GM12878 (cell line): ENCODE measurements at regions not wholly inside any gene's neighbourhood (a gene's known extent, or its start where the extent isn't known, plus 50 kb on each side); places are given as distances from the start of the nearest gene placed in this dataset.

Experiments used
- ATAC-seq: fragments of 200-7000 bp; cut with Tn5 transposase; 3 replicates; pipeline ENCODE4 v1.9.1; 2020; ENCODE audit warnings: mild to moderate bottlenecking, moderate library complexity
- BruUV-seq: library from RNA; stranded (reverse); fragments of 400-500 nt; replicated peaks from 2 replicates; lab custom pipeline; 2021; lab: Mats Ljungman, UMichigan
- CTCF ChIA-PET: fragments of 300-600 bp; sonication (Branson Sonifier 250); formaldehyde crosslinking; extraction: SDS; loops from one replicate; lab custom pipeline; 2021; ENCODE audit warnings: inconsistent platforms; lab: Yijun Ruan, JAX
- POLR2A ChIA-PET: fragments of 350-600 bp; formaldehyde crosslinking; extraction: SDS; loops from one replicate; lab custom pipeline; 2021; ENCODE audit warnings: inconsistent platforms; lab: Charles Lee
- RAD21 ChIA-PET: fragments of 300-600 bp; sonication (Branson Sonifier 250); formaldehyde crosslinking; loops from one replicate; lab custom pipeline; 2023; ENCODE audit warnings: antibody characterized with exemption; ENCODE audit not compliant: unreplicated experiment; lab: Charles Lee
- SMC1A ChIA-PET: fragments of 300-600 bp; sonication (Branson Sonifier 250); formaldehyde crosslinking; loops from one replicate; lab custom pipeline; 2023; ENCODE audit not compliant: unreplicated experiment, uncharacterized antibody; lab: Charles Lee
- DNase-seq: peaks from one replicate; pipeline ENCODE4 v3.0.0-alpha.2; 2011; ENCODE audit warnings: low read depth, low spot score
- FAIRE-seq: peaks from 3 replicates; lab custom pipeline; 2011; peaks lifted over from hg19 to GRCh38; lab: Jason Lieb, UNC
- H2AFZ ChIP-seq: 2 replicates; pipeline ENCODE4 v1.6.0; 2011; ENCODE audit warnings: low read depth, low read length, control low read depth; ENCODE audit not compliant: control insufficient read depth
- H3K27ac ChIP-seq: 2 replicates; pipeline ENCODE4 v1.5.1; 2011; ENCODE audit warnings: control low read depth; ENCODE audit not compliant: control insufficient read depth, insufficient read depth
- H3K27me3 ChIP-seq, 2 experiments: replicated peaks in 1 of 2; 2 replicates each; pipeline versions ENCODE4 v1.6.0 to v1.6.1; 2011; ENCODE audit warnings: low read length in 1 of 2; ENCODE audit not compliant: control insufficient read depth in 2 of 2, insufficient read depth in 2 of 2
- H3K36me3 ChIP-seq, 2 experiments: 2 replicates each; pipeline ENCODE4 v1.5.1; 2011; ENCODE audit warnings: low read length in 1 of 2; ENCODE audit not compliant: control insufficient read depth in 2 of 2, insufficient read depth in 2 of 2
- H3K4me1 ChIP-seq: 2 replicates; pipeline ENCODE4 v1.6.1; 2011; ENCODE audit warnings: mild to moderate bottlenecking, low read length, moderate library complexity, mixed read lengths; ENCODE audit not compliant: control insufficient read depth, insufficient read depth
- H3K4me2 ChIP-seq: 2 replicates; pipeline ENCODE4 v1.6.0; 2011; ENCODE audit warnings: control low read depth; ENCODE audit not compliant: control insufficient read depth, insufficient read depth
- H3K4me3 ChIP-seq: fragments of 200-600 bp; sonication (generic); 2 replicates; pipeline ENCODE4 v1.5.1; 2016
- H3K79me2 ChIP-seq: 2 replicates; pipeline ENCODE4 v1.6.0; 2011; ENCODE audit warnings: low read length; ENCODE audit not compliant: control insufficient read depth, insufficient read depth
- H3K9ac ChIP-seq: 2 replicates; pipeline ENCODE4 v1.8.0; 2011; ENCODE audit warnings: low read length, control low read depth, mixed read lengths; ENCODE audit not compliant: control insufficient read depth, insufficient read depth
- H3K9me3 ChIP-seq: replicated peaks from 3 replicates; pipeline ENCODE4 v1.5.1; 2011; ENCODE audit warnings: mild to moderate bottlenecking, low read length; ENCODE audit not compliant: control insufficient read depth, insufficient read depth
- H4K20me1 ChIP-seq: 2 replicates; pipeline ENCODE4 v1.6.0; 2011; ENCODE audit not compliant: control insufficient read depth, insufficient read depth
- CBX5 ChIP-seq: sonication (generic); IDR thresholded peaks from 2 replicates; pipeline ENCODE4 v1.6.1; 2016; ENCODE audit warnings: low read depth, moderate library complexity, mild to moderate bottlenecking, inconsistent platforms
- IRF4 ChIP-seq: IDR thresholded peaks from 2 replicates; pipeline ENCODE4 v1.6.1; 2011; ENCODE audit warnings: low read depth, low read length
- IRF5 ChIP-seq: fragments of 450-650 bp; IDR thresholded peaks from 2 replicates; pipeline ENCODE4 v1.6.1; 2017; ENCODE audit warnings: borderline replicate concordance
- MEF2B ChIP-seq: fragments of 450-650 bp; IDR thresholded peaks from 2 replicates; pipeline ENCODE4 v1.6.1; 2018; ENCODE audit warnings: mild to moderate bottlenecking, moderate library complexity; ENCODE audit not compliant: partially characterized antibody, poor library complexity, severe bottlenecking
- NBN ChIP-seq: fragments of 450-650 bp; IDR thresholded peaks from 2 replicates; pipeline ENCODE4 v1.6.1; 2016
- PAX8 ChIP-seq: fragments of 450-650 bp; IDR thresholded peaks from 2 replicates; pipeline ENCODE4 v1.6.1; 2017; ENCODE audit warnings: mild to moderate bottlenecking, moderate library complexity
- RAD21 ChIP-seq: IDR thresholded peaks from 2 replicates; pipeline ENCODE4 v1.6.1; 2011; ENCODE audit warnings: mild to moderate bottlenecking, low read depth, low read length, moderate library complexity; ENCODE audit not compliant: insufficient read depth
- RAD51 ChIP-seq: fragments of 450-650 bp; IDR thresholded peaks from 2 replicates; pipeline ENCODE4 v1.6.1; 2016; ENCODE audit warnings: moderate library complexity, mild to moderate bottlenecking, inconsistent platforms
- RBBP5 ChIP-seq: fragments of 200-600 bp; sonication (generic); conservative IDR thresholded peaks from 2 replicates; pipeline ENCODE4 v1.6.1; 2016
- SIN3A ChIP-seq: IDR thresholded peaks from 2 replicates; pipeline ENCODE4 v1.6.1; 2012; ENCODE audit warnings: low read depth, low read length, improper control_type of control experiment
- USF1 ChIP-seq: IDR thresholded peaks from 2 replicates; pipeline ENCODE4 v1.6.1; 2011; ENCODE audit warnings: borderline replicate concordance, low read depth, mild to moderate bottlenecking, moderate library complexity, mixed read lengths, low read length; ENCODE audit not compliant: insufficient read depth; ENCODE audit errors: extremely low read length
- ZNF622 ChIP-seq: fragments of 450-650 bp; IDR thresholded peaks from 2 replicates; pipeline ENCODE4 v1.6.1; 2017; ENCODE audit warnings: mild to moderate bottlenecking, inconsistent platforms
- WGBS: methylation state at CpG from one replicate; pipeline ENCODE4 v1.1.6; 2016; ENCODE audit warnings: low lambda C conversion rate; ENCODE audit not compliant: insufficient replicate concordance, insufficient coverage; ENCODE audit errors: missing lambda C conversion rate; 5-methylcytosine and 5-hydroxymethylcytosine counted together
- in situ Hi-C: fragments of 300-500 bp; cut with MboI; formaldehyde crosslinking; loops from 9 replicates; pipeline ENCODE4 v1.14.3; 2018; ENCODE audit warnings: mixed read lengths
- intact Hi-C: fragments of 100-400 bp; cut with micrococcal nuclease; formaldehyde crosslinking; loops from one replicate; pipeline ENCODE4 v1.14.2; 2022; ENCODE audit not compliant: unreplicated experiment

- H4K20me1 ChIP-seq = no peaks in the 10 kb centered on the region
- SMC1A ChIA-PET = no interaction called here
- H2AFZ ChIP-seq = no peak overlapping the region
- RAD21 ChIA-PET = no interaction called here
- no peak overlapping the region for H3K9ac ChIP-seq
- POLR2A ChIA-PET = no interaction called here
- H3K4me2 ChIP-seq = no peak overlapping the region
- H3K27me3 ChIP-seq = no peaks in the 10 kb centered on the region
- TF ChIP-seq SIN3A (no peak), RAD51 (no peak), RAD21 (no peak), CBX5 (no peak), NBN (no peak), ZNF622 (no peak), IRF4 (no peak), RBBP5 (no peak), USF1 (no peak), MEF2B (no peak), PAX8 (no peak), IRF5 (no peak)
- no peak for ATAC-seq
- H3K79me2 ChIP-seq = no peaks in the 10 kb centered on the region
- 9% methylated on average over 6 of the region's 6 CpGs for WGBS
- no peaks in the 10 kb centered on the region for H3K9me3 ChIP-seq
- BruUV-seq = no TSS peak
- no peak for DNase-seq
- in situ Hi-C loops = no loop called here
- H3K36me3 ChIP-seq = no peaks in the 10 kb centered on the region
- H3K27ac ChIP-seq = no peak overlapping the region
- no peaks in the 10 kb centered on the region for H3K4me1 ChIP-seq
- intact Hi-C loops = no loop called here
- CTCF ChIA-PET = no interaction called here
- H3K4me3 ChIP-seq = no peak overlapping the region
- no peak for FAIRE-seq
Measured at GRCh38 chr16:9508328-9508936, 417.0 kb downstream of the HAPSTR1 start.
